H1 (cell line): ENCODE measurements at regions not wholly inside any gene's neighbourhood (a gene's known extent, or its start where the extent isn't known, plus 50 kb on each side); places are given as distances from the start of the nearest gene placed in this dataset.

ENCODE experiments used
- ASH2L ChIP-seq: fragments of 200-600, 300-600 bp; sonication (generic); IDR thresholded peaks from one replicate; pipeline ENCODE4 v1.7.1; 2017; ENCODE audit warnings: low read length
- SIRT6 ChIP-seq: IDR thresholded peaks from one replicate; pipeline ENCODE4 v1.7.1; 2012; ENCODE audit warnings: low read length, inconsistent platforms
- ZNF274 ChIP-seq: IDR thresholded peaks from 2 replicates; pipeline ENCODE4 v1.7.0; 2012; ENCODE audit warnings: low read length, borderline replicate concordance; ENCODE audit errors: extremely low read depth

DNA sequence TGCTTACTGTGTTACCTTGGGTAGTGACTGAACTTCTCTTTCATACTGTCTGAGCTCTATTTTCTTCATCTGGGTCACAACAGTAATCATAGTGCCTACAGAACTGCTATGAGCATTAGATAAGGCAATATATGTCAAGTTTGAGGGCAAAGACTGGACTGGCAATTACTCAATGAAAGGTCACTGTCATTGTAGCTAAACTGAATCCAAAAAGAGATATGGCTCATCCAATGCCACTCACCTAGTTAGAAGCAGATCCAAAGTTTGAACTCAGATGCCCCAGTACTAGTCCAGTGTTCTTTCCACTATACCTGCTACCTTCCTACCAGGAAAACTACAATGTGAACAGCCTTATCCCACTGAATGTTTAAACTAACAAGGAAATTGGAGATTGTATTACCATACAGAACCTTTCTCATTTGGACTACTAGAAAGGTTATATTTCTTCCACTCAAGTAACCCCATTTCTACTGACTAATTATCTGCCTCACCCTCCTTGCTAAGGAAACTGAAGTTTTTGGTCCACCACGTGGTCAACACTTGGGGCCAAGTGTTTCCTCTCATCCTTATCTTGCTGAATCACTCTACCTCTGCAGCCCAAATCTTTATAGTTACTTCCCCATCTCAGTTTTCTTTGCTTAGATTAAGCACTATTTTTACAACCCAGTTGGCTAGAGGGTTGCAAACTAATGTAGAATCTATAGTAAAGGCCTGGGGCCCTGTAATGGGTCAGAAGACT, 202.3 kb upstream of the LPP start (continued):
- no peak for TF ChIP-seq ASH2L
- no peak for TF ChIP-seq ZNF274
- TF ChIP-seq SIRT6, result no peak
- TF ChIP-seq, all 59 proteins: peak for 0
